ENCODE measurements at regions not wholly inside any gene's neighbourhood (a gene's known extent, or its start where the extent isn't known, plus 50 kb on each side); places are given as distances from the start of the nearest gene placed in this dataset.

GRCh38 chrX:39304746-39305145 lies 503.5 kb downstream of the MID1IP1 start:
- TF ChIP-seq CTCF (IDR thresholded peaks at IDR 0.05): no peak
- TF ChIP-seq EP300 (IDR thresholded peaks at IDR 0.05): no peak
